Neural progenitor cell (in vitro differentiated cells): ENCODE measurements at regions not wholly inside any gene's neighbourhood (a gene's known extent, or its start where the extent isn't known, plus 50 kb on each side); places are given as distances from the start of the nearest gene placed in this dataset.

Experiments
- CTCF ChIP-seq: fragments of 200-600 bp; sonication (generic); IDR thresholded peaks from 2 replicates; pipeline ENCODE4 v1.5.1; 2017; ENCODE audit warnings: antibody characterized with exemption, mild to moderate bottlenecking
- EZH2 ChIP-seq: fragments of 200-600 bp; sonication (generic); IDR thresholded peaks from 2 replicates; pipeline ENCODE4 v1.6.1; 2017; ENCODE audit warnings: antibody characterized with exemption, mild to moderate bottlenecking, moderate library complexity
- EZH2phosphoT487 ChIP-seq: fragments of 200-600 bp; sonication (generic); IDR thresholded peaks from 2 replicates; pipeline ENCODE4 v1.6.1; 2017; ENCODE audit warnings: antibody characterized with exemption

DNA sequence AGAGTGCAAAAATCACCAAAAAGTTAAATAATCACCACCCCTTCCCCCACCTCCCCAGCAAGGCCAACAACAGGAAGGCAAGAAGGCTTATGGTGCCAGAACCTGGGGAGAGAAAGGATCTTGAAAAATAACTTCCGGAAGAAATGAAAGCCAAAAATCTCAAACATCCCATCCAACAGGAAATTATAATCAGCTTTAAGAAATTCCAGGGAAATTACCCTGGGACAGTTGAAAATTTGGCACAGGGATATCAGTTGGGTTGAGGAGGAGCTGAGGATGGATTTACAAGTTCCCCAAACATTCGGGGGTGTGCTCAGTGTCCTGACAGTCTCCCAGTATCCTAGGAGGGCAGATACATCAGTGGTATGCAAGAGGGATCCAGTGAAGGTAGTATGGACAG lies 82.7 kb downstream of the POLR2M start:
- TF ChIP-seq CTCF (no peak), EZH2phosphoT487 (no peak), EZH2 (no peak)
